Common myeloid progenitor, CD34-positive (primary cell): ENCODE measurements at regions not wholly inside any gene's neighbourhood (a gene's known extent, or its start where the extent isn't known, plus 50 kb on each side); places are given as distances from the start of the nearest gene placed in this dataset.

Experiments used
- CTCF ChIA-PET: fragments of 350-600 bp; sonication (Branson Sonifier 250); formaldehyde crosslinking; loops from one replicate; lab custom pipeline; 2021; ENCODE audit warnings: antibody characterized with exemption; lab: Charles Lee
- POLR2A ChIA-PET: fragments of 350-600 bp; sonication (Branson Sonifier 250); formaldehyde crosslinking; loops from one replicate; lab custom pipeline; 2021; ENCODE audit warnings: antibody characterized with exemption; lab: Charles Lee
- DNase-seq, 3 donors: peaks; one replicate each; pipeline versions ENCODE4 v3.0.0 to v3.0.0-alpha.2; 2013
- H3K27ac ChIP-seq, 2 experiments: 1 replicate in 1 of 2; 2 replicates in 1 of 2; pipeline ENCODE4 v1.7.0; 2013; ENCODE audit warnings: inconsistent platforms in 2 of 2, low read length in 2 of 2, mild to moderate bottlenecking in 2 of 2, low read depth in 1 of 2, moderate library complexity in 1 of 2; ENCODE audit not compliant: severe bottlenecking in 2 of 2, insufficient read depth in 1 of 2, poor library complexity in 1 of 2
- H3K27me3 ChIP-seq, 5 experiments: replicated peaks in 2 of 5; 1 replicate in 3 of 5; 2 replicates in 2 of 5; pipeline versions ENCODE4 v1.6.1 to v1.7.0; 2013; ENCODE audit warnings: low read length in 4 of 5, mild to moderate bottlenecking in 2 of 5, moderate library complexity in 2 of 5, inconsistent platforms in 1 of 5; ENCODE audit not compliant: insufficient read depth in 5 of 5, control insufficient read depth in 4 of 5
- H3K36me3 ChIP-seq, 4 experiments: 1 replicate in 2 of 4; 2 replicates in 2 of 4; pipeline versions ENCODE4 v1.6.1 to v1.7.0; 2013; ENCODE audit warnings: low read length in 3 of 4, control low read depth in 1 of 4, mild to moderate bottlenecking in 1 of 4; ENCODE audit not compliant: control insufficient read depth in 4 of 4, insufficient read depth in 4 of 4
- H3K4me1 ChIP-seq, 4 experiments: 1 replicate in 3 of 4; 2 replicates in 1 of 4; pipeline versions ENCODE4 v1.6.1 to v1.7.1; 2013; ENCODE audit warnings: low read length in 3 of 4, mild to moderate bottlenecking in 3 of 4, control low read depth in 1 of 4, inconsistent platforms in 1 of 4, moderate library complexity in 1 of 4; ENCODE audit not compliant: control insufficient read depth in 4 of 4, insufficient read depth in 4 of 4; ENCODE audit errors: control extremely low read depth in 1 of 4
- H3K4me3 ChIP-seq, 7 experiments: 1 replicate in 4 of 7; 2 replicates in 3 of 7; pipeline versions ENCODE4 v1.5.1 to v1.7.0; 2013; ENCODE audit warnings: mild to moderate bottlenecking in 7 of 7, low read length in 6 of 7, moderate library complexity in 6 of 7, inconsistent platforms in 2 of 7, low read depth in 2 of 7, control low read depth in 1 of 7; ENCODE audit not compliant: insufficient read depth in 4 of 7, control insufficient read depth in 1 of 7; ENCODE audit errors: extremely low read depth in 1 of 7
- H3K9me3 ChIP-seq, 5 experiments: 1 replicate in 4 of 5; 2 replicates in 1 of 5; pipeline versions ENCODE4 v1.6.1 to v1.7.1; 2013; ENCODE audit warnings: low read length in 4 of 5, mild to moderate bottlenecking in 2 of 5, inconsistent platforms in 1 of 5, low read depth in 1 of 5, moderate library complexity in 1 of 5; ENCODE audit not compliant: control insufficient read depth in 4 of 5, insufficient read depth in 2 of 5; ENCODE audit errors: control extremely low read depth in 1 of 5
- WGBS: methylation state at CpG from one replicate; pipeline ENCODE4 v1.1.5; 2013; ENCODE audit not compliant: insufficient coverage; 5-methylcytosine and 5-hydroxymethylcytosine counted together

GRCh38 chr4:123672987-123673386 is 276.4 kb downstream of the SPRY1 start:
- Histone ChIP-seq H3K27me3 (no peaks in the 10 kb centered on the region), H3K4me3 (no peak overlapping the region), H3K4me1 (peaks cover 0 to 1% (median 0%) of the 10 kb centered on the region in 4 experiments), H3K27ac (no peak overlapping the region), H3K9me3 (no peaks in the 10 kb centered on the region), H3K36me3 (no peaks in the 10 kb centered on the region)
- ChIA-PET CTCF (interaction anchor here (1.1 to 2.4 kb wide), 2 partner anchors 17 to 570 kb away, joined by 4 to 5 read pairs; no protein-coding TSS in a partner anchor), POLR2A (interaction anchor here (0.6 kb wide), 1 partner anchor 33 kb away, joined by 3 read pairs; no protein-coding TSS in a partner anchor)
- no peak for DNase-seq
- 86% methylated on average over 1 of the region's 3 CpGs for WGBS

- Histone ChIP-seq H3K27me3 (no peaks in the 10 kb centered on the region), H3K4me1 (peaks cover 0 to 1% (median 0%) of the 10 kb centered on the region in 4 experiments), H3K36me3 (no peaks in the 10 kb centered on the region), H3K4me3 (no peak overlapping the region), H3K9me3 (no peaks in the 10 kb centered on the region), H3K27ac (no peak overlapping the region)
- DNase-seq = no peak
- CTCF ChIA-PET = no interaction called here
- 100% methylated on average over 1 of the region's 2 CpGs for WGBS
- POLR2A ChIA-PET = no interaction called here
Observed at GRCh38 chr4:123673971-123674370, 277.4 kb downstream of the SPRY1 start.

GRCh38 chr4:123674762-123675465 is 278.3 kb downstream of the SPRY1 start:
- ChIA-PET POLR2A (no interaction called here), CTCF (no interaction called here)
- no peaks in the 10 kb centered on the region for H3K9me3 ChIP-seq
- H3K27ac ChIP-seq = no peak overlapping the region
- H3K4me1 ChIP-seq = peaks cover 0 to 1% (median 0%) of the 10 kb centered on the region in 4 experiments
- H3K4me3 ChIP-seq = no peak overlapping the region
- H3K36me3 ChIP-seq = no peaks in the 10 kb centered on the region
- 100% methylated on average over 4 of the region's 5 CpGs for WGBS
- DNase-seq = no peak
- no peaks in the 10 kb centered on the region for H3K27me3 ChIP-seq

GRCh38 chr4:123675567-123675966 is 279.0 kb downstream of the SPRY1 start:
- CTCF ChIA-PET = no interaction called here
- POLR2A ChIA-PET = no interaction called here
- Histone ChIP-seq H3K27ac (no peak overlapping the region), H3K4me1 (peaks cover 0 to 1% (median 0%) of the 10 kb centered on the region in 4 experiments), H3K27me3 (no peaks in the 10 kb centered on the region), H3K36me3 (no peaks in the 10 kb centered on the region), H3K4me3 (no peak overlapping the region), H3K9me3 (no peaks in the 10 kb centered on the region)
- no CpG with 5 or more reads among the region's 1 CpG for WGBS
- no peak for DNase-seq

- 100% methylated on average over 4 of the region's 5 CpGs for WGBS
- Histone ChIP-seq H3K27ac (no peak overlapping the region), H3K4me3 (no peak overlapping the region), H3K9me3 (no peaks in the 10 kb centered on the region), H3K36me3 (no peaks in the 10 kb centered on the region), H3K27me3 (no peaks in the 10 kb centered on the region), H3K4me1 (peaks cover 0 to 1% (median 0%) of the 10 kb centered on the region in 4 experiments)
- CTCF ChIA-PET = no interaction called here
- POLR2A ChIA-PET = no interaction called here
- DNase-seq = no peak
Observed at GRCh38 chr4:123676071-123676889, 279.7 kb downstream of the SPRY1 start.

GRCh38 chr4:123676890-123677229 is 280.3 kb downstream of the SPRY1 start:
- H3K36me3 ChIP-seq = no peaks in the 10 kb centered on the region
- H3K27me3 ChIP-seq = no peaks in the 10 kb centered on the region
- 97% methylated on average over 6 of the region's 7 CpGs for WGBS
- no peak for DNase-seq
- peaks cover 0 to 1% (median 0%) of the 10 kb centered on the region in 4 experiments for H3K4me1 ChIP-seq
- H3K9me3 ChIP-seq = no peaks in the 10 kb centered on the region
- no peak overlapping the region for H3K27ac ChIP-seq
- ChIA-PET CTCF (no interaction called here), POLR2A (no interaction called here)
- H3K4me3 ChIP-seq = no peak overlapping the region

GRCh38 chr4:123682931-123683330 is 286.3 kb downstream of the SPRY1 start:
- DNase-seq = no peak
- no CpG with 5 or more reads among the region's 2 CpGs for WGBS
- CTCF ChIA-PET = no interaction called here
- no peak overlapping the region for H3K4me3 ChIP-seq
- no peaks in the 10 kb centered on the region for H3K4me1 ChIP-seq
- no peaks in the 10 kb centered on the region for H3K27me3 ChIP-seq
- H3K9me3 ChIP-seq = peaks cover 0 to 7% (median 0%) of the 10 kb centered on the region in 5 experiments
- H3K36me3 ChIP-seq = no peaks in the 10 kb centered on the region
- H3K27ac ChIP-seq = no peak overlapping the region
- POLR2A ChIA-PET = interaction anchor here (0.6 kb wide), 2 partner anchors 22 to 23 kb away, joined by 3 to 5 read pairs; no protein-coding TSS in a partner anchor
